Kidney (tissue), 13 donors: ENCODE measurements at regions not wholly inside any gene's neighbourhood (a gene's known extent, or its start where the extent isn't known, plus 50 kb on each side); places are given as distances from the start of the nearest gene placed in this dataset.

Experiments
- DNase-seq, 5 donors: peaks; one replicate each; pipeline ENCODE4 v3.0.0-alpha.2; 2013 to 2020
- FAIRE-seq: peaks from 2 replicates; lab custom pipeline; 2012; peaks lifted over from hg19 to GRCh38; lab: Jason Lieb, UNC
- H3K27ac ChIP-seq, 2 donors: one replicate each; pipeline ENCODE4 v1.7.0; 2013; ENCODE audit warnings: low read depth in 2 of 2, low read length in 2 of 2, inconsistent platforms in 1 of 2
- H3K27me3 ChIP-seq: one replicate; pipeline ENCODE4 v1.7.1; 2013; ENCODE audit warnings: low read length, inconsistent platforms; ENCODE audit not compliant: control insufficient read depth, insufficient read depth
- H3K36me3 ChIP-seq, 3 donors: one replicate each; pipeline versions ENCODE4 v1.7.0 to v1.7.1; 2013; ENCODE audit warnings: low read length in 3 of 3, control low read depth in 1 of 3, inconsistent platforms in 1 of 3; ENCODE audit not compliant: insufficient read depth in 3 of 3, control insufficient read depth in 2 of 3
- H3K4me1 ChIP-seq, 3 donors: one replicate each; pipeline versions ENCODE4 v1.7.0 to v1.7.1; 2013; ENCODE audit warnings: low read length in 3 of 3, inconsistent platforms in 1 of 3, low read depth in 1 of 3; ENCODE audit not compliant: control insufficient read depth in 2 of 3, insufficient read depth in 2 of 3
- H3K4me3 ChIP-seq, 3 donors: one replicate each; pipeline versions ENCODE4 v1.7.0 to v1.8.1; 2013; ENCODE audit warnings: low read length in 3 of 3, control low read depth in 1 of 3, inconsistent platforms in 1 of 3
- H3K9ac ChIP-seq, 3 donors: one replicate each; pipeline versions ENCODE4 v1.7.0 to v1.7.1; 2013; ENCODE audit warnings: low read length in 3 of 3, control low read depth in 1 of 3, inconsistent platforms in 1 of 3
- H3K9me3 ChIP-seq, 3 donors: one replicate each; pipeline versions ENCODE4 v1.7.0 to v1.7.1; 2013; ENCODE audit warnings: low read length in 3 of 3, control low read depth in 1 of 3, inconsistent platforms in 1 of 3; ENCODE audit not compliant: control insufficient read depth in 2 of 3, insufficient read depth in 1 of 3
- CTCF ChIP-seq: IDR thresholded peaks from 3 replicates; pipeline ENCODE4 v1.5.1; 2012; ENCODE audit warnings: mild to moderate bottlenecking, moderate library complexity, borderline replicate concordance; ENCODE audit not compliant: insufficient read depth; ENCODE audit errors: extremely low read depth
- intact Hi-C: fragments of 100-400 bp; cut with DNase I; formaldehyde crosslinking; loops from one replicate; pipeline ENCODE4 v1.11.1; 2022
- donor health status: control.
- donor health status: control.
- donor health status: control.
- donor health status: control.
- donor health status: control.
- donor health status: DM: yes; HTN: yes; CAD: no.
- donor health status: Normal renal cell carcinoma (clear cell type).

DNA sequence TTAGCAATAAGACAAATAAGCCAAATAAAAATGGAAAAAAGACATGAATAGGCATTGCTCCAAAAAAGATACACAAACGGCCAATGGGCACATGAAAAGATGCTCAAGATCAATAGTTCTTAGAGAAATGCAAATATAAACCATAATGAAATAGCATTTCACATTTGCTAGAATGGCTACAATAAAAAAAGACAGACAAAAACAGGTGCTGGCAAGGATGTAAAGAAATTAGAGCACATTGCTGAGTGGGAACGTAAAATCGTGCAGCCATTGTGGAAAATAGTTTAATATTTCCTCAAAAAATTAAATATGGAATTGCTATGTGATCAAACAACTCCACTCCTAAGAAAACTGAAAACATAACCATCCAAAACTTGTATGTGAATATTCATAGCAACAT is 160.0 kb upstream of the SPATS2L start:
- Histone ChIP-seq H3K36me3 (no peaks in the 10 kb centered on the region), H3K4me3 (no peak overlapping the region), H3K9ac (no peak overlapping the region), H3K27me3 (no peaks in the 10 kb centered on the region), H3K27ac (no peak overlapping the region), H3K9me3 (peaks cover 0 to 5% (median 0%) of the 10 kb centered on the region in 3 donors), H3K4me1 (no peaks in the 10 kb centered on the region)
- FAIRE-seq, result no peak
- no peak for DNase-seq
- TF ChIP-seq CTCF, result no peak
- intact Hi-C loops, result no loop called here

- H3K4me3 ChIP-seq, result no peak overlapping the region
- TF ChIP-seq CTCF, result no peak
- H3K9ac ChIP-seq, result no peak overlapping the region
- no peaks in the 10 kb centered on the region for H3K27me3 ChIP-seq
- no peak overlapping the region for H3K27ac ChIP-seq
- peaks cover 0 to 5% (median 0%) of the 10 kb centered on the region in 3 donors for H3K9me3 ChIP-seq
- intact Hi-C loops, result no loop called here
- FAIRE-seq (no peak), DNase-seq (no peak)
- no peaks in the 10 kb centered on the region for H3K4me1 ChIP-seq
- H3K36me3 ChIP-seq, result no peaks in the 10 kb centered on the region
These were observed 159.1 kb upstream of the SPATS2L start for GRCh38 chr2:200147371-200147770.

DNA sequence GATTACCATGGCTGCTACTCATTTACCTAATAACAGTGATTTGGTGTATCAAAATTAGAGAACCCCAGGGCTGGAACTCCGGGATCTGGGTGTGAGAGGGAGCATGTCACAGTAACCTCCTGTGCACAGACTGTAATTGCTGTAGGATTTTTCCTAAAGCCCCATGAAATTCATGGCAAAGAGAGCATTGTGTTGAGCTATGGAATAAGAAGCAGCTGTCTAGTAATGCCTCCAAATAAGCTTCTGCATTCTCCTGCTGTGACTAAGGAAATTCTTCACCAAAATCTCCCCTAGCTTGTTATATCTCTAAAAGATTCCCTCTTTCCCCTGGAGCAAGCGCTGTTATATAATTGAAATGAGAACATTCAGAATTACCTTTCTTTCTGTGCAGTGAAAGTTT is 158.1 kb upstream of the SPATS2L start:
- Histone ChIP-seq H3K4me1 (no peaks in the 10 kb centered on the region), H3K4me3 (no peak overlapping the region), H3K36me3 (no peaks in the 10 kb centered on the region), H3K9ac (no peak overlapping the region), H3K27ac (no peak overlapping the region), H3K27me3 (no peaks in the 10 kb centered on the region), H3K9me3 (peaks cover 0 to 5% (median 0%) of the 10 kb centered on the region in 3 donors)
- FAIRE-seq (no peak), DNase-seq (no peak)
- intact Hi-C loops, result no loop called here
- TF ChIP-seq CTCF, result no peak
